Nephron progenitor cell (in vitro differentiated cells): ENCODE measurements at regions not wholly inside any gene's neighbourhood (a gene's known extent, or its start where the extent isn't known, plus 50 kb on each side); places are given as distances from the start of the nearest gene placed in this dataset.
"Not testable (repeated sequence)": the region's sequence is repeated elsewhere in the genome, so short reads cannot be mapped to it uniquely, and the experiment has no call there.

Experiments used
- DNase-seq: peaks from one replicate; pipeline ENCODE4 v3.0.0; 2021
- H3K27ac Mint-ChIP-seq: 2 replicates; pipeline ENCODE4 v1.8.0; 2021; ENCODE audit warnings: mild to moderate bottlenecking, moderate library complexity, mixed read lengths
- H3K27me3 Mint-ChIP-seq: 2 replicates; pipeline ENCODE4 v1.8.0; 2021; ENCODE audit warnings: mild to moderate bottlenecking, low read depth, mixed read lengths; ENCODE audit not compliant: poor library complexity
- H3K36me3 Mint-ChIP-seq: 2 replicates; pipeline ENCODE4 v1.8.0; 2021; ENCODE audit warnings: low read depth, mixed read lengths
- H3K4me1 Mint-ChIP-seq: 2 replicates; pipeline ENCODE4 v1.8.0; 2021; ENCODE audit warnings: mixed read lengths
- H3K4me3 Mint-ChIP-seq: 2 replicates; pipeline ENCODE4 v1.8.0; 2021; ENCODE audit warnings: mild to moderate bottlenecking, moderate library complexity, mixed read lengths
- H3K9me3 Mint-ChIP-seq: 2 replicates; pipeline ENCODE4 v1.8.0; 2021; ENCODE audit warnings: mild to moderate bottlenecking, moderate library complexity, mixed read lengths
- CTCF ChIP-seq: fragments of 200-600 bp; sonication (generic); IDR thresholded peaks from 2 replicates; pipeline ENCODE4 v1.5.0; 2021; ENCODE audit warnings: antibody characterized with exemption

GRCh38 chr9:72453797-72454196 lies 67.6 kb upstream of the TMC1 start:
- Mint-ChIP-seq H3K27ac (no peak overlapping the region), H3K4me1 (peaks cover 29% of the 10 kb centered on the region), H3K27me3 (peaks cover 3% of the 10 kb centered on the region), H3K4me3 (no peak overlapping the region), H3K36me3 (peaks cover 5% of the 10 kb centered on the region), H3K9me3 (peaks cover 6% of the 10 kb centered on the region)
- no peak for DNase-seq
- TF ChIP-seq CTCF, result no peak

- H3K27ac Mint-ChIP-seq, H3K4me3 Mint-ChIP-seq, H3K36me3 Mint-ChIP-seq, DNase-seq, H3K9me3 Mint-ChIP-seq, H3K27me3 Mint-ChIP-seq: not testable (repeated sequence)
- H3K4me1 Mint-ChIP-seq, result peaks cover 27% of the 10 kb centered on the region
Measured at GRCh38 chr9:72446241-72446640, 75.2 kb upstream of the TMC1 start.

- TF ChIP-seq CTCF, result no peak
- Mint-ChIP-seq H3K9me3 (no peaks in the 10 kb centered on the region), H3K27ac (no peak overlapping the region), H3K27me3 (peaks cover 3% of the 10 kb centered on the region), H3K36me3 (no peaks in the 10 kb centered on the region), H3K4me1 (peaks cover 27% of the 10 kb centered on the region), H3K4me3 (no peak overlapping the region)
- DNase-seq, result no peak
Measured at GRCh38 chr9:72445306-72445995, 76.0 kb upstream of the TMC1 start.

- Mint-ChIP-seq H3K27ac (peak overlapping the region; percentile 85), H3K9me3 (no peaks in the 10 kb centered on the region), H3K4me3 (no peak overlapping the region), H3K4me1 (peaks cover 27% of the 10 kb centered on the region), H3K36me3 (no peaks in the 10 kb centered on the region), H3K27me3 (peaks cover 3% of the 10 kb centered on the region)
- no peak for DNase-seq
- no peak for TF ChIP-seq CTCF
Measured at GRCh38 chr9:72444435-72444834, 77.0 kb upstream of the TMC1 start.

- no peak for DNase-seq
- Mint-ChIP-seq H3K27ac (peak overlapping the region; percentile 85), H3K9me3 (no peaks in the 10 kb centered on the region), H3K4me1 (peaks cover 27% of the 10 kb centered on the region), H3K4me3 (no peak overlapping the region), H3K27me3 (peaks cover 3% of the 10 kb centered on the region), H3K36me3 (no peaks in the 10 kb centered on the region)
- no peak for TF ChIP-seq CTCF
Measured at GRCh38 chr9:72443855-72444254, 77.6 kb upstream of the TMC1 start.

GRCh38 chr9:72441848-72442607 lies 77.0 kb upstream of the ZFAND5 start:
- no peak overlapping the region for H3K4me3 Mint-ChIP-seq
- no peak overlapping the region for H3K27ac Mint-ChIP-seq
- DNase-seq, result no peak
- H3K36me3 Mint-ChIP-seq, result no peaks in the 10 kb centered on the region
- no peaks in the 10 kb centered on the region for H3K9me3 Mint-ChIP-seq
- peaks cover 3% of the 10 kb centered on the region for H3K27me3 Mint-ChIP-seq
- peaks cover 27% of the 10 kb centered on the region for H3K4me1 Mint-ChIP-seq
- TF ChIP-seq CTCF, result no peak
